Spinal cord (tissue), 9 donors: ENCODE measurements at regions not wholly inside any gene's neighbourhood (a gene's known extent, or its start where the extent isn't known, plus 50 kb on each side); places are given as distances from the start of the nearest gene placed in this dataset.

ENCODE experiments used
- DNase-seq, 6 donors: peaks; one replicate each; pipeline versions ENCODE4 v3.0.0 to v3.0.0-alpha.2; 2013 to 2015; ENCODE audit warnings: low spot score in 6 of 6, low read depth in 4 of 6
- H3K27ac ChIP-seq: one replicate; pipeline ENCODE4 v1.5.1; 2013; ENCODE audit warnings: low read depth, low read length, control low read depth
- H3K27me3 ChIP-seq: one replicate; pipeline ENCODE4 v1.6.1; 2013; ENCODE audit warnings: low read length; ENCODE audit not compliant: control insufficient read depth, insufficient read depth
- H3K36me3 ChIP-seq: one replicate; pipeline ENCODE4 v1.6.1; 2013; ENCODE audit warnings: low read length; ENCODE audit not compliant: control insufficient read depth, insufficient read depth
- H3K4me1 ChIP-seq: one replicate; pipeline ENCODE4 v1.6.1; 2013; ENCODE audit warnings: low read length; ENCODE audit not compliant: control insufficient read depth, insufficient read depth
- H3K4me3 ChIP-seq: one replicate; pipeline ENCODE4 v1.5.1; 2013; ENCODE audit warnings: low read depth, low read length, control low read depth
- H3K9me3 ChIP-seq: one replicate; pipeline ENCODE4 v1.6.1; 2013; ENCODE audit warnings: low read length; ENCODE audit not compliant: control insufficient read depth, insufficient read depth
- WGBS: methylation state at CpG from one replicate; pipeline ENCODE4 v1.1.5; 2013; ENCODE audit warnings: missing lambda C conversion rate; ENCODE audit not compliant: insufficient coverage; 5-methylcytosine and 5-hydroxymethylcytosine counted together
- donor health status: healthy.

- H3K9me3 ChIP-seq, result no peaks in the 10 kb centered on the region
- H3K36me3 ChIP-seq, result no peaks in the 10 kb centered on the region
- no peaks in the 10 kb centered on the region for H3K27me3 ChIP-seq
- H3K4me1 ChIP-seq, result no peaks in the 10 kb centered on the region
- H3K27ac ChIP-seq, result no peak overlapping the region
- DNase-seq, result no peak
- WGBS, result no CpG with 5 or more reads among the region's 1 CpG
- no peak overlapping the region for H3K4me3 ChIP-seq
Measured at GRCh38 chr7:110157631-110158362, 933.1 kb upstream of the LRRN3 start.

DNA sequence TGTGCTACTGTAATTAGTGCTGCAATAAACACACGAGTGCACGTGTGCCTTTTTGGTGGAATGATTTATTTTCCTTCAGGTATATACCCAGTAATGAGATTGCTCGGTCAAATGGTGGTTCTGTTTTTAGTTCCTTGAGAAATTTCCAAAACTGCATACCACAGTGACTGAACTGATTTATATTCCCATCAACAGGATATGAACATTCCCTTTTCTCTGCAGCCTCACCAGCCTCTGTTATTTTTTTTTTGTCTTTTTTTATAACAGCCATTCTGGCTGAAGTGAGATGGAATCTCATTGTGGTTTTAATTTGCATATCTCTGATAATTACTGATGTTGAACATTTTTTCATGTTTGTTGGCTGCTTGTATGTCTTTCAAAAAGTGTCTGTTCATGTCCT is 922.9 kb upstream of the LRRN3 start:
- Histone ChIP-seq H3K27me3 (no peaks in the 10 kb centered on the region), H3K27ac (no peak overlapping the region), H3K36me3 (no peaks in the 10 kb centered on the region), H3K4me1 (no peaks in the 10 kb centered on the region), H3K4me3 (no peak overlapping the region), H3K9me3 (no peaks in the 10 kb centered on the region)
- WGBS, result no CpG with 5 or more reads among the region's 3 CpGs
- no peak for DNase-seq

- WGBS, result 67% methylated on average over 1 of the region's 2 CpGs
Measured at GRCh38 chr7:110170841-110171240, 920.1 kb upstream of the LRRN3 start.

GRCh38 chr7:110177463-110177862 is 913.5 kb upstream of the LRRN3 start:
- no peaks in the 10 kb centered on the region for H3K27me3 ChIP-seq
- H3K9me3 ChIP-seq, result no peaks in the 10 kb centered on the region
- no peak overlapping the region for H3K27ac ChIP-seq
- DNase-seq, result no peak
- WGBS, result no CpG with 5 or more reads among the region's 5 CpGs
- H3K4me1 ChIP-seq, result no peaks in the 10 kb centered on the region
- no peak overlapping the region for H3K4me3 ChIP-seq
- H3K36me3 ChIP-seq, result no peaks in the 10 kb centered on the region

More at GRCh38 chr7:110170841-110171240, 920.1 kb upstream of the LRRN3 start:
- peak in 1 of 6 donors; percentile 50 for DNase-seq
- Histone ChIP-seq H3K4me1 (no peaks in the 10 kb centered on the region), H3K4me3 (no peak overlapping the region), H3K9me3 (no peaks in the 10 kb centered on the region), H3K27ac (no peak overlapping the region), H3K27me3 (no peaks in the 10 kb centered on the region), H3K36me3 (no peaks in the 10 kb centered on the region)

- Histone ChIP-seq H3K27me3 (no peaks in the 10 kb centered on the region), H3K9me3 (no peaks in the 10 kb centered on the region), H3K4me3 (no peak overlapping the region), H3K4me1 (no peaks in the 10 kb centered on the region), H3K36me3 (no peaks in the 10 kb centered on the region), H3K27ac (no peak overlapping the region)
- 63% methylated on average over 1 of the region's 2 CpGs for WGBS
- no peak for DNase-seq
Measured at GRCh38 chr7:110179037-110179436, 911.9 kb upstream of the LRRN3 start.

DNA sequence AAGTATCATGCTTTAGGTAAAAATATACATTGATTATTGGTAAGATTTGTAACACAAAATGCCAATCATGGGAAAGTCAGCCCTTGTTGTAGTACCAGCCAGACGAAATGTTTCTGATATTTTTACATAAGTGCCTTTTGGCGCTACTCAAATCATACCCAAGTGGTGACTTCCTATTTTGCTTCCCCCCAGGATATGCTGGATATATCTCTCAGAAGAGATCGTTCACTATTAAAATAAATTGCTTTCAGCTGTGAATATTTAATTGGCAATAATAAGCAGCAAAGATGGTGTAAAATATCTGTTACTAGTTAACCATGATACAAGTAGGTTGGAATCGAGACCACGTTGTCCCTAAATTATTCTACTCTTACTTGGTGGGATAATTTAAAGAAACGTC is 909.2 kb upstream of the LRRN3 start:
- no CpG with 5 or more reads among the region's 6 CpGs for WGBS
- Histone ChIP-seq H3K4me3 (no peak overlapping the region), H3K36me3 (no peaks in the 10 kb centered on the region), H3K27ac (no peak overlapping the region), H3K4me1 (no peaks in the 10 kb centered on the region), H3K9me3 (no peaks in the 10 kb centered on the region), H3K27me3 (no peaks in the 10 kb centered on the region)
- DNase-seq, result peak in 1 of 6 donors; percentile 49

- no peaks in the 10 kb centered on the region for H3K27me3 ChIP-seq
- no CpG with 5 or more reads among the region's 2 CpGs for WGBS
- H3K4me1 ChIP-seq, result no peaks in the 10 kb centered on the region
- H3K9me3 ChIP-seq, result peaks cover 3% of the 10 kb centered on the region
- no peak overlapping the region for H3K27ac ChIP-seq
- DNase-seq, result no peak
- no peaks in the 10 kb centered on the region for H3K36me3 ChIP-seq
- no peak overlapping the region for H3K4me3 ChIP-seq
Measured at GRCh38 chr7:110186334-110186733, 904.6 kb upstream of the LRRN3 start.

DNA sequence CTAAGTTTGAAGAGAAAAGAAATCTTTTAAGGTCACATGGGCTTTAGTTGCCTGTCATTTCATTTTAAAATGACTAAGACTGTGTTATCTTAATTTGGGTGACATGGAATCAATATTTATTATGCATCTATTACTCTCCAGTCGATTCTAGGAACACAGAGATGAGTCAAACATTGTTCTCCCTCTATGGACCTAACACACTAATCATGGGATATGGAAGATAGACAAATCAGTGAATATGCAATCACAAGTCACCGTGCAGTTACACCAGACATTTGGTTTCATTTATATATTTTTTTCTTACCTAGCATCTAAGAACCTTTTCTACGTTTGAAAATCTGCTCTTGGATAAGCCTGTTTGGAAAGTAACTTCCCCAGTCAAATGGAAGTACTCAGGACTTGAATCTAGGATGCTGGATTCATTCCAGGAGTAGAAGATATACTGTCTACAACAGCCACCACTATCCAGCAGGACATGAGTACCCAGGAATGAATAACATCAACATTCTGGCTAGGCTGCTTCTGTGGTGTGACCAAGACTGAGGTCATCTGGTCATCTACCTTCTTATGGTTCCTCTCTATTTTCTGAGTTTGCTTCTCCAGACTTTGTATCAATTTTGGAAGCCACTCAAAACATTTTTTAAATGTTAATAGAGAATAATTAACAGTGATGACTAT is 902.9 kb upstream of the LRRN3 start:
- no peaks in the 10 kb centered on the region for H3K27me3 ChIP-seq
- no peak overlapping the region for H3K4me3 ChIP-seq
- no peak overlapping the region for H3K27ac ChIP-seq
- no CpG with 5 or more reads among the region's 3 CpGs for WGBS
- H3K9me3 ChIP-seq, result peaks cover 3% of the 10 kb centered on the region
- H3K36me3 ChIP-seq, result no peaks in the 10 kb centered on the region
- no peaks in the 10 kb centered on the region for H3K4me1 ChIP-seq
- DNase-seq, result no peak

GRCh38 chr7:110204527-110204926 is 886.4 kb upstream of the LRRN3 start:
- Histone ChIP-seq H3K4me3 (no peak overlapping the region), H3K9me3 (no peaks in the 10 kb centered on the region), H3K27me3 (no peaks in the 10 kb centered on the region), H3K36me3 (no peaks in the 10 kb centered on the region), H3K27ac (no peak overlapping the region), H3K4me1 (no peaks in the 10 kb centered on the region)
- WGBS, result no CpG with 5 or more reads among the region's 4 CpGs
- DNase-seq, result no peak

- no peaks in the 10 kb centered on the region for H3K4me1 ChIP-seq
- H3K27ac ChIP-seq, result no peak overlapping the region
- H3K4me3 ChIP-seq, result no peak overlapping the region
- no peaks in the 10 kb centered on the region for H3K9me3 ChIP-seq
- H3K36me3 ChIP-seq, result no peaks in the 10 kb centered on the region
- WGBS, result no CpG with 5 or more reads among the region's 1 CpG
- peak in 1 of 6 donors; percentile 17 for DNase-seq
- H3K27me3 ChIP-seq, result no peaks in the 10 kb centered on the region
Measured at GRCh38 chr7:110205899-110206298, 885.0 kb upstream of the LRRN3 start.
